ENCODE measurements at regions not wholly inside any gene's neighbourhood (a gene's known extent, or its start where the extent isn't known, plus 50 kb on each side); places are given as distances from the start of the nearest gene placed in this dataset.
"Not testable (repeated sequence)": the region's sequence is repeated elsewhere in the genome, so short reads cannot be mapped to it uniquely, and the experiment has no call there.

- no peak overlapping the region for H3K27ac Mint-ChIP-seq
- H3K27me3 Mint-ChIP-seq (ENCODE audit: low read depth) = peaks cover 3% of the 10 kb centered on the region
- H3K4me1 Mint-ChIP-seq = no peaks in the 10 kb centered on the region
- H3K9me3 Mint-ChIP-seq = peaks cover 1% of the 10 kb centered on the region
- H3K4me3 Mint-ChIP-seq = no peak overlapping the region
- no peak for TF ChIP-seq CTCF (IDR thresholded peaks at IDR 0.05; ENCODE audit: unreplicated experiment in 3 of 3)
- no peaks in the 10 kb centered on the region for H3K36me3 Mint-ChIP-seq (ENCODE audit: low read depth)
These were observed 239.5 kb upstream of the SFSWAP start for GRCh38 chr12:131471271-131471905.

- no peaks in the 10 kb centered on the region for H3K36me3 Mint-ChIP-seq (ENCODE audit: low read depth)
- H3K4me1 Mint-ChIP-seq = no peaks in the 10 kb centered on the region
- H3K9me3 Mint-ChIP-seq = peaks cover 2% of the 10 kb centered on the region
- H3K27ac Mint-ChIP-seq = no peak overlapping the region
- no peak overlapping the region for H3K4me3 Mint-ChIP-seq
- H3K27me3 Mint-ChIP-seq (ENCODE audit: low read depth) = peaks cover 3% of the 10 kb centered on the region
- no peak for TF ChIP-seq CTCF (IDR thresholded peaks at IDR 0.05; ENCODE audit: unreplicated experiment in 3 of 3)
These were observed 238.8 kb upstream of the SFSWAP start for GRCh38 chr12:131471946-131472732.

- peaks cover 2% of the 10 kb centered on the region for H3K9me3 Mint-ChIP-seq
- TF ChIP-seq CTCF (IDR thresholded peaks at IDR 0.05; ENCODE audit: unreplicated experiment in 3 of 3) = no peak
- no peaks in the 10 kb centered on the region for H3K36me3 Mint-ChIP-seq (ENCODE audit: low read depth)
- H3K4me3 Mint-ChIP-seq = no peak overlapping the region
- H3K4me1 Mint-ChIP-seq = no peaks in the 10 kb centered on the region
- H3K27ac Mint-ChIP-seq = no peak overlapping the region
- peaks cover 3% of the 10 kb centered on the region for H3K27me3 Mint-ChIP-seq (ENCODE audit: low read depth)
These were observed 237.6 kb upstream of the SFSWAP start for GRCh38 chr12:131473261-131473660.

GRCh38 chr12:131473741-131474709 is 236.9 kb upstream of the SFSWAP start:
- H3K4me1 Mint-ChIP-seq = no peaks in the 10 kb centered on the region
- no peak for TF ChIP-seq CTCF (IDR thresholded peaks at IDR 0.05; ENCODE audit: unreplicated experiment in 3 of 3)

GRCh38 chr12:131475012-131475411 is 235.9 kb upstream of the SFSWAP start:
- not testable (repeated sequence) for H3K27ac Mint-ChIP-seq; H3K4me1 Mint-ChIP-seq; H3K9me3 Mint-ChIP-seq; H3K4me3 Mint-ChIP-seq; H3K27me3 Mint-ChIP-seq (ENCODE audit: low read depth); H3K36me3 Mint-ChIP-seq (ENCODE audit: low read depth)

More at GRCh38 chr12:131473741-131474709, 236.9 kb upstream of the SFSWAP start:
- H3K27ac Mint-ChIP-seq = no peak overlapping the region
- peaks cover 3% of the 10 kb centered on the region for H3K27me3 Mint-ChIP-seq (ENCODE audit: low read depth)
- H3K36me3 Mint-ChIP-seq (ENCODE audit: low read depth) = no peaks in the 10 kb centered on the region
- no peak overlapping the region for H3K4me3 Mint-ChIP-seq
- H3K9me3 Mint-ChIP-seq = peaks cover 2% of the 10 kb centered on the region

- H3K9me3 Mint-ChIP-seq = peaks cover 2% of the 10 kb centered on the region
- H3K4me1 Mint-ChIP-seq = no peaks in the 10 kb centered on the region
- no peak overlapping the region for H3K4me3 Mint-ChIP-seq
- no peak overlapping the region for H3K27ac Mint-ChIP-seq
- no peaks in the 10 kb centered on the region for H3K36me3 Mint-ChIP-seq (ENCODE audit: low read depth)
- peaks cover 3% of the 10 kb centered on the region for H3K27me3 Mint-ChIP-seq (ENCODE audit: low read depth)
- no peak for TF ChIP-seq CTCF (IDR thresholded peaks at IDR 0.05; ENCODE audit: unreplicated experiment in 3 of 3)
These were observed 233.3 kb upstream of the SFSWAP start for GRCh38 chr12:131477613-131478012.
